HG02981 (cell line): ENCODE measurements at regions not wholly inside any gene's neighbourhood (a gene's known extent, or its start where the extent isn't known, plus 50 kb on each side); places are given as distances from the start of the nearest gene placed in this dataset.
A peak's percentile ranks its signal among the peaks of the same experiment; 100 is the strongest.

Source experiments
- ATAC-seq: cut with Tn5 transposase; IDR thresholded peaks from one replicate; pipeline ENCODE4 v1.9.1; 2021; ENCODE audit warnings: mild to moderate bottlenecking, moderate library complexity; ENCODE audit not compliant: unreplicated experiment

- ATAC-seq, result no peak
Observed at GRCh38 chr1:181423301-181423918, 59.9 kb upstream of the CACNA1E start.

GRCh38 chr1:181424786-181425403 is 58.4 kb upstream of the CACNA1E start:
- ATAC-seq, result peak; percentile 59

GRCh38 chr1:181425566-181425965 is 57.8 kb upstream of the CACNA1E start:
- no peak for ATAC-seq

GRCh38 chr1:181429462-181429861 is 53.9 kb upstream of the CACNA1E start:
- ATAC-seq, result no peak

DNA sequence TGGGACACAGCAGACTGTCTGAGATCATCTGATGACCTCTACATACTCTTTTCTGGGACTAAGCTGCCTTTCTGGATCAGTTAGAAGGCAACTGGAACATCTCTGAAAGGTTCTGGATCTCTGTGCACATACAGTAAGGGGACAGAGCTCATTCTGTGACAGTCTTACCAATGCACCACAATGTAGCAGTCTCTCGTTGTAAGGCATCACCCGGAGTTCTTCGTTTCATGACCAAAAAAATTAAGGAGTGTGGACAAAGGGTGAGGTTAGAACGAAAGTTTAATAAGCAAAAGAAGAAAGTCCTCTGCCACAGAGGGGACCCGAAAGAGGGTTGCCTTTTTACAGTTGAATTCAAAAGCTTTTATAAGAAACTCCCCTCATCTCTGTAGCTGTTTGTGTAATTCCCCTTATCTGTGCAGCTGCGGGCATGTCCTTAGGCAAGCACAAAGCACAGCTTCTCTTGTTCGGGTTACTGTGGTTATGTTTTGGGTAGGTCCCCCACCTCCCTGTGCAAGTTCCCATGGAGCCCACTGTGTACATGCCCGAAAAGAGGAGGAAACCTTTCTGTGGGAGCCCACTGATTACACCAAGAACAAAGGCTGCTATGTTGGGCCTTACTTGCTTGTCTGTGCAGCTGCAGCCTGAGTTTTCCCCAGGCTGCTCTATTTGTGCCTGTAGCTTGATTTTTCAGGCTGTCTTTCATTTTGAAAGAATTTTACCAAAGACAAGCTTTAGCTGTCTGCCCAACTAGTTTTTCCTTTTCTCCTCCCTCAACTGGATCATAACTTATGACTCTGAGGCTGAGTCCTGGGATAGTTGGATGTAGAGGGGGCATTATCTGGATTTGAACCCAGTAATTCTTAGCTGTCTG is 53.1 kb upstream of the CACNA1E start:
- peak; percentile 61 for ATAC-seq
